HL-60 (cell line): ENCODE measurements at regions not wholly inside any gene's neighbourhood (a gene's known extent, or its start where the extent isn't known, plus 50 kb on each side); places are given as distances from the start of the nearest gene placed in this dataset.

ENCODE experiments used
- DNase-seq, 2 experiments: peaks; one replicate each; pipeline ENCODE4 v3.0.0-alpha.2; 2010 to 2020; ENCODE audit warnings: low read depth in 1 of 2, low spot score in 1 of 2
- H3K27ac ChIP-seq: fragments of 250-450 bp; sonication (Bioruptor Pico); replicated peaks from 2 replicates; pipeline ENCODE4 v1.5.1; 2020; ENCODE audit warnings: mild to moderate bottlenecking, moderate library complexity
- H3K27me3 ChIP-seq: fragments of 250-450 bp; sonication (Bioruptor Pico); 2 replicates; pipeline ENCODE4 v1.5.1; 2021; ENCODE audit warnings: mild to moderate bottlenecking, moderate library complexity; ENCODE audit not compliant: insufficient read depth, poor library complexity, severe bottlenecking
- H3K4me3 ChIP-seq: replicated peaks from 2 replicates; pipeline ENCODE4 v1.5.1; 2011; ENCODE audit warnings: mild to moderate bottlenecking, control low read depth, low read length; ENCODE audit not compliant: insufficient read depth
- CTCF ChIP-seq: IDR thresholded peaks from one replicate; pipeline ENCODE4 v1.5.1; 2011; ENCODE audit warnings: low read length, control low read depth, inconsistent platforms; ENCODE audit not compliant: insufficient read depth
- GABPA ChIP-seq: IDR thresholded peaks from 2 replicates; pipeline ENCODE4 v1.6.1; 2012; ENCODE audit warnings: low read depth
- POLR2AphosphoS5 ChIP-seq: IDR thresholded peaks from 2 replicates; pipeline ENCODE4 v1.6.1; 2012; ENCODE audit warnings: low read depth
- SPI1 ChIP-seq: IDR thresholded peaks from 2 replicates; pipeline ENCODE4 v1.6.1; 2012; ENCODE audit warnings: low read depth, mild to moderate bottlenecking, borderline replicate concordance
- TF ChIP-seq, protein P1 (sequence below): IDR thresholded peaks from 2 replicates; pipeline ENCODE4 v1.6.1; 2012; ENCODE audit warnings: low read depth; ENCODE audit not compliant: insufficient replicate concordance

DNA sequence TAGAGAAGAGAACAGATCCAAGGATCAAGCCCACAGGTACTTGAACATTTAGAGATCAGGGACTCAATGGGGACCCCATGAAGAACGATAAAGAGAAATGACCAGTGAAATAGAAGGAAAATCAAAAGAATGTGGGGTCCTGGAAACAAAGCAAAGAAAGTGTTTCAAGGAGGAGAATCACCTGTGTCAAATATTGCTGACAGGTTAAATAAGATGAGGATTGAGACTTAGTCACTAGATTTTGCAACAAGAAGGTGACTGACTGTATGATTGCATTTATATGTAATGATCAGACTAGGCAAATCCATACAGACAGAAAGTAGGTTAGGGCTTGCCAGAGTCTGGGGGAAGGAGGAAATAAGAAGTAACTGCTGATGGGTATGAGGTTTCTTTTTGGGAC is 254.9 kb upstream of the NPY start:
- Histone ChIP-seq H3K4me3 (no peak overlapping the region), H3K27ac (no peak overlapping the region), H3K27me3 (no peaks in the 10 kb centered on the region)
- TF ChIP-seq, protein P1, sequence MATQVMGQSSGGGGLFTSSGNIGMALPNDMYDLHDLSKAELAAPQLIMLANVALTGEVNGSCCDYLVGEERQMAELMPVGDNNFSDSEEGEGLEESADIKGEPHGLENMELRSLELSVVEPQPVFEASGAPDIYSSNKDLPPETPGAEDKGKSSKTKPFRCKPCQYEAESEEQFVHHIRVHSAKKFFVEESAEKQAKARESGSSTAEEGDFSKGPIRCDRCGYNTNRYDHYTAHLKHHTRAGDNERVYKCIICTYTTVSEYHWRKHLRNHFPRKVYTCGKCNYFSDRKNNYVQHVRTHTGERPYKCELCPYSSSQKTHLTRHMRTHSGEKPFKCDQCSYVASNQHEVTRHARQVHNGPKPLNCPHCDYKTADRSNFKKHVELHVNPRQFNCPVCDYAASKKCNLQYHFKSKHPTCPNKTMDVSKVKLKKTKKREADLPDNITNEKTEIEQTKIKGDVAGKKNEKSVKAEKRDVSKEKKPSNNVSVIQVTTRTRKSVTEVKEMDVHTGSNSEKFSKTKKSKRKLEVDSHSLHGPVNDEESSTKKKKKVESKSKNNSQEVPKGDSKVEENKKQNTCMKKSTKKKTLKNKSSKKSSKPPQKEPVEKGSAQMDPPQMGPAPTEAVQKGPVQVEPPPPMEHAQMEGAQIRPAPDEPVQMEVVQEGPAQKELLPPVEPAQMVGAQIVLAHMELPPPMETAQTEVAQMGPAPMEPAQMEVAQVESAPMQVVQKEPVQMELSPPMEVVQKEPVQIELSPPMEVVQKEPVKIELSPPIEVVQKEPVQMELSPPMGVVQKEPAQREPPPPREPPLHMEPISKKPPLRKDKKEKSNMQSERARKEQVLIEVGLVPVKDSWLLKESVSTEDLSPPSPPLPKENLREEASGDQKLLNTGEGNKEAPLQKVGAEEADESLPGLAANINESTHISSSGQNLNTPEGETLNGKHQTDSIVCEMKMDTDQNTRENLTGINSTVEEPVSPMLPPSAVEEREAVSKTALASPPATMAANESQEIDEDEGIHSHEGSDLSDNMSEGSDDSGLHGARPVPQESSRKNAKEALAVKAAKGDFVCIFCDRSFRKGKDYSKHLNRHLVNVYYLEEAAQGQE, result no peak
- TF ChIP-seq POLR2AphosphoS5, result no peak
- no peak for TF ChIP-seq SPI1
- no peak for DNase-seq

DNA sequence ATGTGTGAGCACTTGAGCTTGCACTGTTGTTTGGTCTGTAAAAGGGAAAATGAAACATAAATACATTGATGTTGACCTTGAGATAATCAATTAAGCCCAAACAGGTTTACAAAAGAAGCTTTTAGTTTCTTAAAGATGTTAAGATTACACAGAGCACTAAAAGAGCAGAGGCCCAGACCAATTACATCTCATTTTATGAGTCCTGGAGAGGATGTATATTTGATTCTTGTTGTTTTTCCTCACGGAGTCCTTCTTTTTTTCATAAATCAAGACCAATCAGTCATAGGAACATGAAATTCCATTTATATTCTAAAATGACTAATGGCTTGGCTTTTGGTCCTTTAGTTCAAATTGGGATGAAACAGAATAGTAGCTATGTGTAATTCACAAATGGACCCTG is 249.7 kb upstream of the NPY start:
- no peak for DNase-seq
- H3K4me3 ChIP-seq, result no peak overlapping the region
- TF ChIP-seq CTCF, result no peak
- no peak for TF ChIP-seq GABPA
- TF ChIP-seq, protein P1, result no peak
- TF ChIP-seq POLR2AphosphoS5, result no peak
- no peak for TF ChIP-seq SPI1
- H3K27ac ChIP-seq, result no peak overlapping the region
- no peaks in the 10 kb centered on the region for H3K27me3 ChIP-seq

GRCh38 chr7:24035366-24036032 is 248.5 kb upstream of the NPY start:
- H3K27me3 ChIP-seq, result no peaks in the 10 kb centered on the region
- no peak for DNase-seq
- no peak overlapping the region for H3K4me3 ChIP-seq
- H3K27ac ChIP-seq, result no peak overlapping the region
- TF ChIP-seq SPI1 (no peak), POLR2AphosphoS5 (no peak), GABPA (no peak), CTCF (no peak)
- TF ChIP-seq, protein P1, result no peak
